AG09309 (cell line): ENCODE measurements at regions not wholly inside any gene's neighbourhood (a gene's known extent, or its start where the extent isn't known, plus 50 kb on each side); places are given as distances from the start of the nearest gene placed in this dataset.
A peak's percentile ranks its signal among the peaks of the same experiment; 100 is the strongest.

Experiments
- DNase-seq: peaks from one replicate; pipeline ENCODE4 v3.0.0-alpha.2; 2010; ENCODE audit warnings: low read depth
- H3K4me3 ChIP-seq: 2 replicates; pipeline ENCODE4 v1.5.1; 2011; ENCODE audit warnings: mild to moderate bottlenecking, low read depth, low read length, moderate library complexity; ENCODE audit not compliant: control insufficient read depth
- CTCF ChIP-seq: IDR thresholded peaks from 2 replicates; pipeline ENCODE4 v1.5.1; 2011; ENCODE audit warnings: mild to moderate bottlenecking, low read depth, low read length, inconsistent platforms; ENCODE audit not compliant: insufficient read depth, control insufficient read depth; ENCODE audit errors: missing control alignments

GRCh38 chr6:130314271-130314670 is 51.5 kb upstream of the TMEM200A start:
- no peak for TF ChIP-seq CTCF
- H3K4me3 ChIP-seq: no peak overlapping the region
- no peak for DNase-seq

DNA sequence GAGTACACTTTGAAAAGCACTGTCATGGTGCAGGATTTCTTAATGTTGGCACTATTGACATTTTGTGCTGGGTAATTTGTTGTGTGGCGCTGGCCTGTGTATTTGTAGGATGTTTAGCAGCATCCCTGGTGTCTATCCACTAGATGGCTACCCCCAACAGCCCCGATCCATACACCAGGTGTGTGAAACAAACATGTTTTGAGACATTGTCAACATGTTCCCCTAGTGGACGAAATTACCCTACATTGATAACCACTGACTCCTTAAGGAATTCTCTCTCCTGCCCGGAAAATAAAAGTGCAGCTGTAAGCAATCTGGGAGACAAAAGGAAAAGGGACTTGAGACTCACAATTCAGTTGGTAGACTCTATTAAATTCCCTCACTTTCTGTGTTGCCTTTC is 52.6 kb upstream of the TMEM200A start:
- TF ChIP-seq CTCF: peak; percentile 7
- DNase-seq: no peak
- no peak overlapping the region for H3K4me3 ChIP-seq

- no peak for TF ChIP-seq CTCF
- DNase-seq: no peak
- H3K4me3 ChIP-seq: no peak overlapping the region
Observed at GRCh38 chr6:130309028-130309427, 56.8 kb upstream of the TMEM200A start.

DNA sequence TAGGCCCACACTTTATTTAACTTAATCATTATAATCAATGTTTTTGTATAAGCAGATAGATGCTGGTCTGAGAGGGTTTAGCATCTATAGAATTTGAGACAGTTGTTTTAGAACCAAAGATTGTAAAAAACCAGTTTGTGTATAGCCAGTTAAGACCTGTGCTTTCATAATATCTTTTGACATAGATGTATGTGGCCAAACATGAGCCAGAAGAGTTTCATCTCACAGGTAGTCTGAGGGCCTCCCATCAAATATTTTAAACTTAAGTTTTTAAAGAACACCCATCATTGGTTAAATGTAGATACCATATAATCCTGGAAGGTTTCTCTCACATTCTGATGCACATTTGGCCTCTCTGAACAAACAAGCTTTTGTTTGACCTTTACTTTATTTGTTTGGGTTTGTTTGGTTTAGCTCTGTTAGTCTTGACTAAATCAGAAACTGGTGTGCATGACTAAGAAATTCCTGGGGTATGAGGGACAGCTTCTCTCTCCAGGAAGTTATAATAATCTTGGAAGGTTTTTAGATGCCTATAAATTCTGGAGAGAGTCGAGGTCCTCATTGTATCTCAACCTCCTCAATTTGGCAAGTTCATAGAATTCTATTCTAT is 58.0 kb upstream of the TMEM200A start:
- no peak for TF ChIP-seq CTCF
- DNase-seq: peak; percentile 46
- no peak overlapping the region for H3K4me3 ChIP-seq

DNA sequence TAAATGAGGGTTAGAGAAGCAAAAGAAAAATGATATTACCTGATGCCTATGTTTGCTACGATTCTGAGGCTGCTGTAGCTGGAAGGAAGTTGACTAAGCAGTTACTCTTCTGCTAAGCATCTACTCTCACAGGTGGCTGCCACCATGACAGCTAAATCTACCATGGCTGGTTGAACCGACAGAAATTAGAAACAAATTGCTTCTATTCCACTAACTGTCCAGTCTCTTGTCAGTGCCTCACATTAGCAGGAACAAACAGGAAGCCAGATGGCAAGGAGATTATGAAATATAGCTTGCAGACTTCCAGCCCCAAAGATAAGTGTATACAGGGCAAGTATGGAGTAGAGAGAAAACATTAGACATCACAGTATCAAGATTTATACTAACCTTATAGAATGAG is 59.4 kb upstream of the TMEM200A start:
- no peak for DNase-seq
- no peak overlapping the region for H3K4me3 ChIP-seq
- TF ChIP-seq CTCF: no peak

DNA sequence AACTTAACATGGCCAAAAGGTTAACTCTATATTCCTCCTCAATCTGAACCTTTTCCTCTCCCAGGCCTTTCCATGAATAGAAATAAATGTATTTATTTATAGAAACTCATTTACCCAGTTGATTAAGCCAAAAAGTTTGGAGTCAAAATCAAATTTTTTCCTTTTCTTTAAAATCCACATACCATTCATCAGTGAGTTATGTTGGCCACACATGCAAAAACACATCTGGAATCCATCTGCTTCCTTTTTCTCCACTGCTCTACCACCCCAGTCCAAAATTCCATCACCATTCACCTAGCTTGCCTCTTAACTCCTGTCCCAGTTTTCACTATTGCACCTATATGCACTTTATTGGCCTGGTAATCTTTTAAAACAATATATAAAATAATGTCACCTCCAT is 62.4 kb upstream of the TMEM200A start:
- no peak for DNase-seq
- no peak for TF ChIP-seq CTCF
- H3K4me3 ChIP-seq: no peak overlapping the region

GRCh38 chr6:130298258-130298657 is 67.6 kb upstream of the TMEM200A start:
- no peak for DNase-seq
- no peak for TF ChIP-seq CTCF
- no peak overlapping the region for H3K4me3 ChIP-seq
